Skeletal muscle satellite cell (primary cell): ENCODE measurements at regions not wholly inside any gene's neighbourhood (a gene's known extent, or its start where the extent isn't known, plus 50 kb on each side); places are given as distances from the start of the nearest gene placed in this dataset.

Source experiments
- H3K27me3 ChIP-seq: 2 replicates; pipeline ENCODE4 v1.7.0; 2013; ENCODE audit warnings: low read length; ENCODE audit not compliant: control insufficient read depth, insufficient read depth
- H3K36me3 ChIP-seq: 2 replicates; pipeline ENCODE4 v1.7.0; 2013; ENCODE audit warnings: mild to moderate bottlenecking, control low read depth, low read length; ENCODE audit not compliant: insufficient read depth
- H3K4me1 ChIP-seq: 2 replicates; pipeline ENCODE4 v1.7.0; 2013; ENCODE audit warnings: low read length; ENCODE audit not compliant: control insufficient read depth, insufficient read depth
- H3K4me2 ChIP-seq: 2 replicates; pipeline ENCODE4 v1.7.0; 2013; ENCODE audit warnings: mild to moderate bottlenecking, low read length
- H3K4me3 ChIP-seq: 2 replicates; pipeline ENCODE4 v1.7.0; 2013; ENCODE audit warnings: low read length
- H3K9ac ChIP-seq: 2 replicates; pipeline ENCODE4 v1.7.0; 2013; ENCODE audit warnings: mild to moderate bottlenecking, low read depth, low read length, moderate library complexity
- H3K9me3 ChIP-seq: replicated peaks from 2 replicates; pipeline ENCODE4 v1.7.0; 2013; ENCODE audit warnings: mild to moderate bottlenecking, control low read depth, low read length

GRCh38 chr1:232534552-232535517 is 95.1 kb downstream of the SIPA1L2 start:
- Histone ChIP-seq H3K4me2 (no peak overlapping the region), H3K9ac (no peak overlapping the region), H3K4me1 (peaks cover 22% of the 10 kb centered on the region), H3K9me3 (no peaks in the 10 kb centered on the region), H3K27me3 (no peaks in the 10 kb centered on the region), H3K4me3 (no peak overlapping the region), H3K36me3 (no peaks in the 10 kb centered on the region)

DNA sequence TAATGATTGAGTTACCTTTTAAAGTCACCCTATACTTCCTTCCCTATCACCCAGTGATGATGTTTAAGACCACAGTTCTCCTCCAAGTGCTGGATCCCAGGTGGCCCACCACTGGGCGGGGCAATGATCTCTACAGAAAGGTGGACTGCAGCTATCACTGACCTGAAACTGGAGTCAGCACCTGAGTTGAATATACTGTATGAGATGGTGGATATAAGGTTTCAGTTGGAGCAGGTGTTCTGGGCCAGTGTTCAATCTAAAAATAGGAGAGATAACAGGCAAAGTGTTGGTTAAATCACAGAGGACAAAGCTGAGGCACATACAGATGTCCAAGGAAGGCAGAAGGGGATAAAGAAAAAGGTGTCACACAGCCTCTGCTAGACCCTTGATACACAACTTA is 96.6 kb downstream of the SIPA1L2 start:
- H3K9me3 ChIP-seq = no peaks in the 10 kb centered on the region
- H3K27me3 ChIP-seq = no peaks in the 10 kb centered on the region
- peaks cover 9% of the 10 kb centered on the region for H3K4me1 ChIP-seq
- no peaks in the 10 kb centered on the region for H3K36me3 ChIP-seq
- H3K9ac ChIP-seq = no peak overlapping the region
- H3K4me3 ChIP-seq = no peak overlapping the region
- H3K4me2 ChIP-seq = no peak overlapping the region

- H3K4me2 ChIP-seq = no peak overlapping the region
- no peaks in the 10 kb centered on the region for H3K27me3 ChIP-seq
- no peaks in the 10 kb centered on the region for H3K36me3 ChIP-seq
- no peaks in the 10 kb centered on the region for H3K9me3 ChIP-seq
- H3K4me3 ChIP-seq = no peak overlapping the region
- no peak overlapping the region for H3K9ac ChIP-seq
- peaks cover 4% of the 10 kb centered on the region for H3K4me1 ChIP-seq
Observed at GRCh38 chr1:232532901-232533300, 97.0 kb downstream of the SIPA1L2 start.

GRCh38 chr1:232531291-232531690 is 98.6 kb downstream of the SIPA1L2 start:
- Histone ChIP-seq H3K4me3 (no peak overlapping the region), H3K9me3 (no peaks in the 10 kb centered on the region), H3K4me1 (no peaks in the 10 kb centered on the region), H3K27me3 (no peaks in the 10 kb centered on the region), H3K36me3 (no peaks in the 10 kb centered on the region), H3K4me2 (no peak overlapping the region), H3K9ac (no peak overlapping the region)

GRCh38 chr1:232529747-232530146 is 100.2 kb downstream of the SIPA1L2 start:
- H3K4me2 ChIP-seq = no peak overlapping the region
- no peak overlapping the region for H3K4me3 ChIP-seq
- no peaks in the 10 kb centered on the region for H3K9me3 ChIP-seq
- H3K9ac ChIP-seq = no peak overlapping the region
- no peaks in the 10 kb centered on the region for H3K36me3 ChIP-seq
- H3K27me3 ChIP-seq = no peaks in the 10 kb centered on the region
- H3K4me1 ChIP-seq = no peaks in the 10 kb centered on the region

DNA sequence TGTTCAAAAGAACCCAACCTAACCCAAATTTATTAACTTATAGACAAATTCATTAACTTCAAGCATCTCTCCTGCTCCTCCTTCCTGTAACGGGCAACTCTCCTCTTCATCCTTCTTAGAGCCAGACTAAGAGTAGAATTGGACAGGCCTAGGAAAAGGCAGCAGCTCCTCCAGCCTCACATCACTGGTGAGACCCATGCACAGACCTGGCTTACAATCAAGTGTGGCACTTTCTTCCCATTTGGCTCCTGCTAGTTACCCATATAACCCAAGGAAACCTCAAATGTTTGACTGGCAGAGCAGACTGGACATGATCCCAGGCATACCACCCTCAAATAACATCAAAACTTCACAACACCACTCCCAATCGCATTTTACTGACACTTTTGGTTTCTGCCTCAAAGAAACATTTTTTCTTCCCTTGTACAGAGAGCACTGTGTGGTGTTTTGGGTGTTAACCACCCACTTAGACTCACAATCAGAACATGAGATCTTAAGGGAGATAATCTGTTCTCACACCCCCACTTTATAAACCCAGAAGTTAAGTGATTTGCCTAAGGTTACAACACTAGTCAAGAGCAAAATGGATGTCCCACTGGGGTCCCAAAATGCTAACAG is 101.4 kb downstream of the SIPA1L2 start:
- Histone ChIP-seq H3K4me3 (no peak overlapping the region), H3K4me1 (peaks cover 7% of the 10 kb centered on the region), H3K36me3 (no peaks in the 10 kb centered on the region), H3K4me2 (no peak overlapping the region), H3K27me3 (no peaks in the 10 kb centered on the region), H3K9ac (no peak overlapping the region), H3K9me3 (no peaks in the 10 kb centered on the region)

DNA sequence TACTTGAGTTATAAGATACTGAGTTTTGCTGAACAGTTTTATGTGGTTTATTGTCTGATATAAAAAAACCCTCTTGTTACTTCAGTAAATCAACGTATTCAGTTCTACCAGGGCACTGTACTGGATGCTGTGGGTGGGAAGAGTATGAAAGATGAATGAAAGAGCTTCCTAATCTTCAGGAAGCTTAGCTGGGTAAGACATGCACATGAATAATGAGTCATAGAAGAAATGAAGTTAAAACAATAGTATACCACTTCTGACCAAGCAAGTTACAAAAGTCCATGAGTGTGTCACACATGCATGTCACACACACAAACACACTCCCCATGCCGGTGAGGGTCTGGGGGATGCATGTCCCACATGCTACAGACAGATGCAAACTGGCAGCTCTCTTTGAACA is 105.9 kb downstream of the SIPA1L2 start:
- Histone ChIP-seq H3K4me3 (no peak overlapping the region), H3K9me3 (no peaks in the 10 kb centered on the region), H3K36me3 (no peaks in the 10 kb centered on the region), H3K4me2 (no peak overlapping the region), H3K4me1 (peaks cover 19% of the 10 kb centered on the region), H3K9ac (no peak overlapping the region), H3K27me3 (no peaks in the 10 kb centered on the region)

DNA sequence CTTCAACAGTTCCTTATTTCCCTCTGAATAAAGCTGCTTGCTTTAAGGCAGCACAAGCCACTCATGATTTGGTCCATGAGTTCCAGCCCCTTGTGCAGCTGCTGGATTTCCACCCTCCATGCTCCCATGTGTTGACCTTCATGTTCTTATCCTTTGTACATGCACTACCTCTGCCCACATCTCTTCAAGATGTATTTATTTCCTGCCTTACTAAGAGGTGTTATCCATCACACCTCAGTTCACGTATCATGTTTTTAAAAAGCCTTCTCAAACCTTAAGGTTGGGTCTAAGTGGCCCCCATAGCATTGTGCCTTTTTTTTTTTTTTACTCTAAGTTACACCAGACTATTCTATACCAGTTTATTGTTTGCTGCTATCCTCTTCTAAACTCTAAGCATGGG is 107.7 kb downstream of the SIPA1L2 start:
- H3K4me1 ChIP-seq = peaks cover 19% of the 10 kb centered on the region
- no peaks in the 10 kb centered on the region for H3K36me3 ChIP-seq
- no peaks in the 10 kb centered on the region for H3K9me3 ChIP-seq
- H3K4me2 ChIP-seq = no peak overlapping the region
- H3K9ac ChIP-seq = no peak overlapping the region
- no peaks in the 10 kb centered on the region for H3K27me3 ChIP-seq
- no peak overlapping the region for H3K4me3 ChIP-seq

DNA sequence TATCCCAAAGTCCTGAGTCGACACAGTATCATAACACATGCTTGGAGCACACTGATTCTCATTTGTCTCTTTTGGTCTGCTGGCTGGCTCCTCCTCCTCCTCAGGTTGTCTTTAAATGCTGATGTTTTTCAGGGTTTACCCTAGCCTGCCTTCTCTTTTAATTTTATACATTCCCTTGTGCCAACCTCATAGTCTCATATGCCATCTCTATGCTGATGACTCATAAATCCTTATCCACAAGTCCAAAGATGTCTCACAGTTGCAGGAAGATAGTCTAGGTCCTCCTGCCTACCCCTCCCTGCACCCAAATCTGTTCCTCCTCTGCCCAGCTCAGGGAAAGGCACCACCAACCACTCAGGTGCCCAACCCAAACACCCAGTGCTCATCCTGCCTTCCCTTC is 108.3 kb downstream of the SIPA1L2 start:
- H3K27me3 ChIP-seq = no peaks in the 10 kb centered on the region
- no peaks in the 10 kb centered on the region for H3K36me3 ChIP-seq
- H3K4me2 ChIP-seq = no peak overlapping the region
- H3K9ac ChIP-seq = no peak overlapping the region
- H3K4me1 ChIP-seq = peaks cover 19% of the 10 kb centered on the region
- H3K4me3 ChIP-seq = no peak overlapping the region
- H3K9me3 ChIP-seq = no peaks in the 10 kb centered on the region

GRCh38 chr1:232519186-232519585 is 110.7 kb downstream of the SIPA1L2 start:
- Histone ChIP-seq H3K9me3 (no peaks in the 10 kb centered on the region), H3K4me1 (peaks cover 18% of the 10 kb centered on the region), H3K9ac (no peak overlapping the region), H3K4me2 (no peak overlapping the region), H3K4me3 (no peak overlapping the region), H3K27me3 (no peaks in the 10 kb centered on the region), H3K36me3 (no peaks in the 10 kb centered on the region)

DNA sequence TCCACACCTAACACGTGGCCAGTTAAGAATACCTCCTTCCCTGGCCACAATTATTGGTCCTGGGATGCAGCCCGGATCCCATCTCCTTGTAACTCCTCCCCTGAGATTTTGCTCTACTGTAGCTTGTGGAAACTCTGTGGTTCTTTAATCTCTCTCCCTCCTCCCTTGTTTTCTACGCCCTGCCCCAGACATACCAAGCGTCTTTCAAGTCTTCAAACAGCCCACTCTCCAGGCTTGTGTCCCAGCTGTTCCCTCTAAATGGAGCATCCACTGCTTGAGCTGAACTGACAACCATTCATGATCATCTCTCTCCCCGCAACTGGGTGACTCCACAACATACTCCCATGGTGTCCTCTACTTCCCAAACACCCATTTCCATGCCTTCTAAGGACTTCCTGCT is 111.6 kb downstream of the SIPA1L2 start:
- H3K4me2 ChIP-seq = no peak overlapping the region
- H3K4me3 ChIP-seq = no peak overlapping the region
- H3K4me1 ChIP-seq = peaks cover 10% of the 10 kb centered on the region
- no peak overlapping the region for H3K9ac ChIP-seq
- no peaks in the 10 kb centered on the region for H3K36me3 ChIP-seq
- H3K27me3 ChIP-seq = no peaks in the 10 kb centered on the region
- H3K9me3 ChIP-seq = no peaks in the 10 kb centered on the region

- H3K9me3 ChIP-seq = no peaks in the 10 kb centered on the region
- H3K4me2 ChIP-seq = no peak overlapping the region
- H3K4me3 ChIP-seq = no peak overlapping the region
- no peaks in the 10 kb centered on the region for H3K36me3 ChIP-seq
- H3K9ac ChIP-seq = no peak overlapping the region
- no peaks in the 10 kb centered on the region for H3K27me3 ChIP-seq
- peaks cover 8% of the 10 kb centered on the region for H3K4me1 ChIP-seq
Observed at GRCh38 chr1:232517204-232517603, 112.7 kb downstream of the SIPA1L2 start.
